Erythroblast (primary cell): ENCODE measurements at regions not wholly inside any gene's neighbourhood (a gene's known extent, or its start where the extent isn't known, plus 50 kb on each side); places are given as distances from the start of the nearest gene placed in this dataset.

ENCODE experiments used
- DNase-seq, 2 experiments: peaks; one replicate each; lab custom pipeline; 2025; lab: John Stamatoyannopoulos, UW
- GATA1 ChIP-seq: IDR thresholded peaks from 2 replicates; pipeline ENCODE4 v1.6.1; 2011; ENCODE audit warnings: low read depth, mild to moderate bottlenecking, control low read depth, low read length, moderate library complexity
- POLR2A ChIP-seq: IDR thresholded peaks from 2 replicates; pipeline ENCODE4 v1.6.1; 2011; ENCODE audit warnings: mild to moderate bottlenecking, low read length

DNA sequence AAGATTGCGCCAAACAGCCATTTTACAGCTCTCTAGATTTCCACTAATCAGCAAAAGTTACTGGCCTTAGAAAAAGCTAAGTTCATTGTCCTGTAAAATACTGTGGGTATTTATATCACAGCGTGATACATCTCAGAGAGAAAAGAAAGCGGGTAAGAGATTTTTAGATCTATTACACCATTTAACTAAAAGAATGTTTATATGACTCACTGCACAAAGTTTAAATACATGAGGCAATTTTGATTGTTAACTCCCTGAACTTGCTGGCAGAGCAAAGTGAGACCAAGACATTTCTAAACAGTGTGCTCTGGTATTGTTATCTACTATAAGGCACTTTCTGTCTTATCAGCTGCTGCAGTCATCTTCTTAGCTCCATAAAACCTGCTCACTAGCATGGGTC, 314.3 kb downstream of the EPHA7 start:
- DNase-seq: peak; percentile 1 to 35
- TF ChIP-seq POLR2A (no peak), GATA1 (no peak)

DNA sequence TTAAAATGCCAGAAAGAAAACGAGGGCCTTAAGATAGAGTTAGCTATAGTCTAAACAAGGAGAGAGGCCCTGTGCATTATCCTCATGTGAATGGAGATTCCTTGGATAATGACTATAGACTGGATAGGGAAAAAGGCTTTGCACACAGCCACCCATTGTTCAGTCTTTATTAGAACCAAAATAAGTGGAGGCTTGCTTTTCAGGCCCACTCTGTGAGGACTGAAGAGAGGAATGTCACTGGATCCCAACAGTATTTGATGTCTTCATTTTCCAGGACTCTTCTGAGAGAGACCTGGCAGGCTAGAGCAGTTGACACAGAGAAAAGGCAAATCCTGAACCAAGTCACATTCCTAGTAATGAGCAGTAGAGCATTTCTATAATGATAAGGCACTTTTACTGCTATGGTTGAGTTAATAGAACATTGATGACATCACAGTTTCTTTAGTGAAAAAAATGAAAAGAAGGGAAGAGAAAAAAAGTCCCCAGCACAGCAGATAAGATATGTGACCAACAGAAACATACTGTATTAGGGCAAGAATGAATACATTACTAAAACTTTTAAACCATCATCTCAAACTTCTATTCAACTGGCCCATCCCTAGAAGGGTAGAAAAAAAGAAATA, 315.1 kb downstream of the EPHA7 start:
- TF ChIP-seq POLR2A (no peak), GATA1 (no peak)
- no peak for DNase-seq

DNA sequence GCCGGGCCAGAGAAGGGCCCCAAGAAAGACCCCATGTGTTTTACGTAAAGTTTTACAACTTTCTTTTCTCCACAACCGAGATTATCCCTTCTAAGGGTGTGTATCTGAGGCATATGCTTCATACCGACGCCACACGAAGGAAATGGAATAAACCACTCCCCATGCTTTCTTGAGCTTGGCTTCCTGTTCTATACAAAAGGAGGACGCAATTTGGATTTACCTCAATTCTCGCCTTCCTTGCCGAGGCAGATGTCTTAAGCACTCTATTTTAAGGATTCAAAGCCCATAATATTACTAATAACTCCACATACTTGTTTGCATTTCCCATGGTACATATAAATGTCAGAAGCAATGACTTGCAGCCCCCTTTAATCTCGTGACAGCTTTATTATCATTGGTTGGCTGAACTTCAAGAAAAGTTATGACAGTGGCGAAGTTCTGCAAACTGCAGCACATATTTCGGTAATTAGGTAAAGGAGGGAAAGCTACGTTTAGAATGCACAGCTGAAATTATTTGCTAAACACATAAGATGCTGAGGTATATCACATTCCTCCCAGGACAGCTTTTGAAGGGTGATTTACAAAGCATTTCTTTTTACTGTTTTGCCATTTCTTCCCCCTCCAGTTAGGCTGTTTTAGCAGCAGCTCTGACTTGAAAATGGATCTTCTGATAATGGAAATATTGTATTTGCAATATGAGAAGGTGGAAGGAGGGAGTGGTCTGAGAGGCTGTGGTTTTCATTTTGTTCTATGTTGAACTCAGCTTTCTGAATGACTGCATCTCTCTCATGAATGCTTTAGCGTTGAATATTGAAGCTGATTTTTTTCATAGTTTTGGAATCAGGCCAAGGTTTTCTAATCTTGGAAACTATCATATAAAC, 330.5 kb downstream of the EPHA7 start:
- DNase-seq: no peak
- TF ChIP-seq GATA1: no peak
- no peak for TF ChIP-seq POLR2A

DNA sequence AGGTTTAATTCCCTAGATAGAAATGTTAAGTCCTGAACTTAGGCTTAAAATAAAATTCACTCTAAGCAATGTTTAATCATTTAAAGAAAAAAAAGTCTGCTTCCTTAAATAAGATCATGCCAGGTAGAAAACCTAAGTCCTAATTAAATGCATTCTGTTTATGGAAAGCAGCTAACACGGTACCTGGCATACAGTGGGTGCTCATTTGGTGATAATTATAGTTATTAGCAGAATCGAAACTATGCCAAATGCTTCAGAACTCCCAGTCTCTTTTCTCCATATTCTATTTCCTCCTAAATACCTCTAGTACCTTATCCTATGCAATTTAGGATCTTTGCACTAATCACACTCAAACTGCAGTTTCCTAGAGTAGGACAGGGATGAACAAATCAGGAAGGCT, 331.8 kb downstream of the EPHA7 start:
- no peak for DNase-seq
- no peak for TF ChIP-seq POLR2A
- no peak for TF ChIP-seq GATA1

DNA sequence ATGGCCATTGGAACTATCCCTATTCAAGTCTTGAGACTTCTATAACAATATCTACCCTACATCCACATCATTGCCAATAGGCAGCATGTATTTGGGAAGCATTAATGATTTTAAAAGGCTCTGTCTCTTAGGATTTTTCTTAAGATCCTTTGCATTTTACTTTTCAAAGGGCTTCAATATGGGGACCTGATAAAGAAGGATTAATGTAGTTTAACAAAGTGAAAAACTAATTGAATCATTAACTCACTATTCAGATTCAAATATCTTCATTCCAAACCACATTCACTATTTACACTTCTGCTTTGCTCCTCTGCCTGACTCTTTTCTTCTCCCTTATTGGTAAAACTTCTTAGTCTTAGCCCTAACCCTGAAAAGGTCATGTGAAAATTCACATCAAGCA, 333.0 kb downstream of the EPHA7 start:
- TF ChIP-seq GATA1: no peak
- TF ChIP-seq POLR2A: no peak
- DNase-seq: no peak

DNA sequence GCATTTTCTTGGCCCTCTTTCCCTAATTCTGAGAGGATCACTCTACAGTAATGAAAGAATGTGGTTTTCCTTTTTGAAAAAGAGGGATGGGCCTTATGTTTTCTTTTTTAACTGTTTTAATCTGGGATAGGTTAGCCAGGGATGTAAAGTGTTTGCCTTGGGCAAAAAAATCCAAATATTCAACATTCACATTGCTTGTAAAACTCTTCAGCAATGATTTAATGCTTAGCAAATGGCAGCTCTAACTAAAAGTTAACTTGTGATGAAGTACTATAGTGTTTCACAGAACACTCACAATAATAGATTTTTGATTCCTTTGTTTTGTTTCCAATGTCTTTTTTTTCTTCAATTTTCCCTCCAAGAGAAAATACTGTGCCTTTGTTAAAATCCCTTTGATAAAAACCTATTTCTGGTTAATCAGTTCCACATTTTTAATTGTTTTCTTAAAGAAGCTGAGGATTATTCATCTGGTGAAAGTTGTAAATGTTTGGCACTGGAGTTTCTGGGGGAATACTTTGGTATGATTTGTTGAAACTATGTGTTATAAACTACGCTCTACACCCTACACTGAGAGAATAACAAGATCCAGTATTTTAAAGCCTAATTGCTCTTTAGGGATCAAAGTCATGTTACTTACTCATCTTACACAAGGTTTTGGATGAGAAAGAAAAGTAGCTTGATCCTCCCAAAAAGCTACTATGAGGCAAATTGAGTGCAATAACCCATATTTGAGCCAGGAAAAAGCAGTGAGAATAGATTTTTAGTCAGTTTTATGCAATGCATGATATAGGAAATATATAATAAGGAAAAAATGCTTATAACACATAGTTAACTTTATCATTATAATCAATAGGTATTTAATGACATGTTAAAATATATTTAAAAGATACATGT, 335.8 kb downstream of the EPHA7 start:
- no peak for DNase-seq
- no peak for TF ChIP-seq POLR2A
- TF ChIP-seq GATA1: no peak

DNA sequence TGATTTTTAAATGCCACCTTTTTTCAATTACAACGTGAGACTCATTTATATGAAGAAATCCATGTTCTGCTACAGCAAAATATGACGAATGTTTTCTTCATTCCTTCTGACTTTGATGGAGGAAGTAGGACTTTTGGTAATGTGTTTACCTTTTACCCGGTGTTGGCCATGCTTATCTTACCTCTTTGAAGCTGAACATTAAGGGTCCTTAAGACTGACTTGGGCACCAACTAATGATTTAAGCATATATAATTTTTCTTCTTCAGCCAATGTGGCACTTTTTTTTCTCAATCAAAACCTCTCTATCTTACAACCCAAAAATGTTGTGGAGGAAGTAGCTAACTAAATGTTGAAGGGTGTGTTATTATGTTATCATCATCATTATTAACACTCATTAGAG, 337.5 kb downstream of the EPHA7 start:
- TF ChIP-seq POLR2A (no peak), GATA1 (no peak)
- DNase-seq: no peak

DNA sequence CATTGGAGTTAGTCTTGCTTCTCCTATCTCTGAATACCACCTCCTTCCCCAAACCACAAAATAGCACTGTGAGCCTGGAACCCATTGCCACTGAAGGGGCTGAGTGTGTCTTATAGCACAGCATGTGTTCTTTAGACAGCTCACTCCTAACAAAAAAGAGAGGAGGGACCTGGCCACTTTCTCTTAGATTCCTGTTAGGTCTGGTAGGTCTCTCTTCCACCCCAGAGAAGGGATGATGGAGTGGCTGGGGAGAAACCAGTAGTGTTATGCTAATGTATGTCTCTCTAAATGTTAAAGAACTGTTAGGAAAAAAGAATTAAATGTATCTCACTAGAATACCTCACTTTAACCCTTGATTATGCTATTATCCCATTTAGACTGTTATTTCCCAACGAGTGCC, 340.3 kb downstream of the EPHA7 start:
- no peak for DNase-seq
- no peak for TF ChIP-seq GATA1
- TF ChIP-seq POLR2A: no peak

DNA sequence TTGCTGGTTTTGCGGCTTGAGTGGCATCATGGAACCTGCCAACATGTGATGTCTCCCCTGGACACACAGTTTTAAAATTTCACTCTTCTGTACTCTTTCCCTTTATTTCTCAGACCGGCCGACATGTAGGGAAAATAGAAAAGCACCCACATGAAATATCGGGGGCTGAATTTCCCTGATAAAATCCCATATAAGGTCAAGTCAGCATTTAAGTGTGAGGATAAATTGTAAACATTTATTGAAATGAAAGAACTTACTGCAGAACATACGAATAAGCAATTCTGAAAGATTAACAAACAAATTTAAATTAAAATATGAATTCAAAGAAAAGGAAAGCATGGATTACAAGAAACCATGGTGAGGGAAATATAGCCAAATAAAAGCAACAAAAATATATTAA, 345.5 kb downstream of the EPHA7 start:
- no peak for DNase-seq
- TF ChIP-seq POLR2A (no peak), GATA1 (no peak)

DNA sequence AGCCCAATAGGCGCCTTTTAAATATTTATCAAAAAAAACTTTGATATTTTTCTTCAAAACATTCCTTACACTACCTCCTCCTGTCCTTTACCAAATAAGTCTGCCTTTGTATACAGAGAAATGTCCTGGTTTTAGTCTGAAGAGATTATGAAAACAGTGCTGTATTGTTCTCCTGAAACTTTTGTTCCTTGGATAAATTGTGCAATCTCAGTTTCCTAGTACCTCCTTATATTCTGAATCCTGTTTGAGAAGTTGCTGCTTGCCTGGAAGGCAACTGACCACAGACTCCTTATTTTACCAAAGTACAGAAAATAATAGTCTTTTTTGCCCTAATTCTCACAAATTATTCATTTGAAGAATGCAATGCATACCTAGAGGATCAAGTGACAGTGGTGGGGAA, 349.5 kb downstream of the EPHA7 start:
- DNase-seq: no peak
- TF ChIP-seq POLR2A: no peak
- no peak for TF ChIP-seq GATA1

DNA sequence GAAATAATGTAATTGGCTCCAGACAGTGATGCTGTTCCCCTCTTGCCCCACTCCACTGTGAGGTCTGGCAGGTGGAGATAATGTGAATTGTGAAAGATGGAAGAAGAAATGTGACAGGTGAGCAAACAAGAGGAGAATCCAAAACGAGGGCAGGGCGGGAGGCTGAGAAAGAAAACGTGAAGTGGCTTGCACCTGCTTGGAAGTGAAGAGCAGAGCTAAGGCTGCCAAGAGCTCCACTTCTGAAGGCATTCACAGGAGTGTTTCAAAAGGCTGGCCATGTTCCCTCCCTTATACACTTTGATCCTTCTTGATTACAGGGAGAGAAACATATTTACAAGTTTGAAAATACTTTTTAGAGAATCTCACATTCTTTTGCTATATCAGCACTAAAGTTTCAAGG, 359.4 kb downstream of the EPHA7 start:
- DNase-seq: no peak
- TF ChIP-seq GATA1: no peak

DNA sequence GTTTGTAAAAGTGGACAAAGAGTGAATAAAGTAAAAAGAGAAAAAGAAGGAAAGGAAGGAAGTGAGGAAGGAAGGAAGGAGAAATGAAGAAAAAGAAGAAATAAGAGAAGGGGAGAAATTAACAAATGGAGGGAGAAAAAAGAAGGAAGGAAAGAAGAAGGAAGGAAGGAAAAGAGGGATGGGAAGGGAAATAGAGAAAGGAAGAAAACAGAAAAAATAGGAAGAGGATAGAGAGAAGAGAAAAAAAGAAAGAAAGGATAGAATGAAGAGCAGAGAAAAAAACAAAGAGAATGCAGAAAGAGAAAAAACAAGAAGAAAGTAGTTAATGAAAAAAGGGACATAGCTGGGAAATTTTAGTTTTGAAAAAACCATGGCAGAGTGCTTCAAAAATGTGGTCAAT, 361.8 kb downstream of the EPHA7 start:
- TF ChIP-seq GATA1: no peak
- no peak for TF ChIP-seq POLR2A

DNA sequence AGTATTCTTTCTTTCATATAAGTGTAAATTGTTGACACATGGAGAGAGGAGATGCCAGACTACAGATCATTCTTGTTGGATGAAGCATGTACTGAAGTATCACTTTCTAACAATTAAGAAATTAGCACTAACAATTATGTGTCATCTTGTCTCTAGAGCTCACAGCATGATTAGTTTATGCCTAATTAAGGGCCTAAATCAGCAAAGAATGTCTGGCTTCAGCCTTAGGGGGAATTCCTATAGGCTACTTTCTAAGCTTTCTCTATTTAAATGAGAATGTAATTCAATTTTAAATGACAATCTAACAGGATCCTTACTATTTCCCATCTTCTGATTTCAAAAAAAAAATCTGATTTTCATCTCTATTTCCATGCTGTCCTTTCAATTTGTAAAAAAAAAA, 371.0 kb downstream of the EPHA7 start:
- no peak for DNase-seq
- TF ChIP-seq GATA1 (no peak), POLR2A (no peak)

More for the DNA sequence above, 361.8 kb downstream of the EPHA7 start:
- DNase-seq: no peak

DNA sequence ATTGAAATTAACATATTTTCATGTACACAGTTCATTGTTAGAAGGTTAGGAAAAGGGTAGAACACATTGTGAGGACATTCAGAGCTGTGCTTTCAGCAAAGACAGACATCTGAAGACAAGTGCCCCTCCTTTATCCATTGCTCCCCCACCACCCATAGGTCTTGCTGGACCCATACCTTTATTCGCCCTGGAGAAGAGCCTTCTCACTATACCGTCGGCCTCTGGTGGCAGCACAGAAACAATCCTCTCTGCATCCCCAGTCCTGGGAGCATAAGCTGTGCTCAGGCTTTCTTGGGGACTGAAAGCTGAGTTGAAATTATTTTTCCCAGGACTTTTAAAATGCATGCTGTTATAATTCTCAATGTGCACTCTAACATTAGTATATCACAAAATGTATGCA, 372.3 kb downstream of the EPHA7 start:
- no peak for DNase-seq
- TF ChIP-seq POLR2A (no peak), GATA1 (no peak)

DNA sequence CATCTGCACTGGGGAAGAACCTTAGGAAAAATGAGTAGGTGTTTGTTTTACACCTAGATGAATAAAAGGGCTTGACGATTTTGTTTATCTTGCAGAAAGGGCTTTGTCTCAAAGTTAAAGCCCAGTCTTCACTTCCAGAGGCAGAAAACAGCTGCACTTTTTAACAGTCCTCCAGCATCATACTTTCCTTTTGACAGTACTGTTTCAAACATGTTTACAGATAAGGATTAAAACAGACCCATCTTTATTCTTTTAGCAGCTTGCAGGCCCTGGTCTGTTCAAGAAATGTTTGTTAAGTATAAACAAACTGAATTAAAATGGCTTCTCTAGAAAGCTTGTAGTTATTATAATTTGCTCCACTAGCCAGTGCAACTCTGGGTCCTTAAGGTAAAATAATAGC, 374.2 kb downstream of the EPHA7 start:
- no peak for DNase-seq
- TF ChIP-seq GATA1 (no peak), POLR2A (no peak)
